Fibroblast of mammary gland (primary cell): ENCODE measurements at regions not wholly inside any gene's neighbourhood (a gene's known extent, or its start where the extent isn't known, plus 50 kb on each side); places are given as distances from the start of the nearest gene placed in this dataset.
"Not testable (repeated sequence)": the region's sequence is repeated elsewhere in the genome, so short reads cannot be mapped to it uniquely, and the experiment has no call there.

Source experiments
- DNase-seq: peaks from one replicate; pipeline ENCODE4 v3.0.0-alpha.2; 2010; ENCODE audit warnings: low read depth
- H3K4me3 ChIP-seq: 2 replicates; pipeline ENCODE4 v1.5.1; 2011; ENCODE audit warnings: low read depth, mild to moderate bottlenecking, low read length, moderate library complexity; ENCODE audit not compliant: control insufficient read depth
- CTCF ChIP-seq: conservative IDR thresholded peaks from 2 replicates; pipeline ENCODE4 v1.5.1; 2011; ENCODE audit warnings: low read depth, low read length, inconsistent platforms; ENCODE audit not compliant: control insufficient read depth, insufficient read depth

GRCh38 chr20:30502670-30503069 lies 754.8 kb upstream of the DEFB115 start:
- TF ChIP-seq CTCF, result no peak
- DNase-seq, result no peak
- no peak overlapping the region for H3K4me3 ChIP-seq

- DNase-seq, H3K4me3 ChIP-seq: not testable (repeated sequence)
Observed at GRCh38 chr20:30503204-30503603, 754.3 kb upstream of the DEFB115 start.

GRCh38 chr20:30503992-30504570 lies 753.4 kb upstream of the DEFB115 start:
- no peak overlapping the region for H3K4me3 ChIP-seq
- no peak for TF ChIP-seq CTCF
- DNase-seq, result no peak

- no peak overlapping the region for H3K4me3 ChIP-seq
- DNase-seq, result no peak
- no peak for TF ChIP-seq CTCF
Observed at GRCh38 chr20:30505566-30505965, 751.9 kb upstream of the DEFB115 start.

GRCh38 chr20:30506100-30506499 lies 751.4 kb upstream of the DEFB115 start:
- TF ChIP-seq CTCF, result no peak
- no peak for DNase-seq

GRCh38 chr20:30508382-30508781 lies 749.1 kb upstream of the DEFB115 start:
- not testable (repeated sequence) for H3K4me3 ChIP-seq

More at GRCh38 chr20:30506100-30506499, 751.4 kb upstream of the DEFB115 start:
- H3K4me3 ChIP-seq, result no peak overlapping the region

DNA sequence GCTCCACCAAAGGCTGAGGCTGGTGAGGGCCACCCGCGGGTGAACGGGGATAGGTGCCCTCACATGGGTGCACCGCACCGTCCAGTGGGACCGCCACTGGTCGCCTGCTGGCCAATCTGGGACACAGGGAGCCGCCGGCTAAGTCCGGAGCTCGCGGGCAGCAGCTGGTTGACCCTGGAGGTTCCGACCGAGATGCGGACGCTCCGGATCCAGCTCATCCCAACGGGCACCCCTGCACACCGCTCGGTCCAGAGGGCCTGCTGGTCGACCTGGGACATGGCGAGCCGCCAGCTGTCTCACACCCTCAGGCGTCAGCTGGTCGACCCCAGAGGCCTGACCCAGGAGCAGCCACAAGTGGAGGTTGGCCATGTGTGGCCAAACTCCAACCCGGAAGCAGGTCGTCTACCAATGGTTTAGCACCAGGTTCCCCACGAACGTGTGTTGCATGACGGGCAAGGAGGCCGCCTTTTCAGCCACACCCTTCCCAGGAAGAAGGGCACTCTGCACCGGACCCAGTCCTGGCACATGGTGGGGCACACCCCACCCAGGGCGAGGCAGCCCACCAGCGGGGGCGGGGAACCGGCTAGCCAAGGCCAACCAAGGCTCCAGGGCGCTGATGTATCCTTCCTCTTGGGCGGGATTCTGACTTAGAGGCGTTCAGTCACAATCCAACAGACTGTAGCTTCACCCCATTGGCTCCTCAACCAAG lies 746.0 kb upstream of the DEFB115 start:
- no peak overlapping the region for H3K4me3 ChIP-seq
- no peak for TF ChIP-seq CTCF
- DNase-seq, result no peak

More at GRCh38 chr20:30508382-30508781, 749.1 kb upstream of the DEFB115 start:
- DNase-seq, result not testable (repeated sequence)

DNA sequence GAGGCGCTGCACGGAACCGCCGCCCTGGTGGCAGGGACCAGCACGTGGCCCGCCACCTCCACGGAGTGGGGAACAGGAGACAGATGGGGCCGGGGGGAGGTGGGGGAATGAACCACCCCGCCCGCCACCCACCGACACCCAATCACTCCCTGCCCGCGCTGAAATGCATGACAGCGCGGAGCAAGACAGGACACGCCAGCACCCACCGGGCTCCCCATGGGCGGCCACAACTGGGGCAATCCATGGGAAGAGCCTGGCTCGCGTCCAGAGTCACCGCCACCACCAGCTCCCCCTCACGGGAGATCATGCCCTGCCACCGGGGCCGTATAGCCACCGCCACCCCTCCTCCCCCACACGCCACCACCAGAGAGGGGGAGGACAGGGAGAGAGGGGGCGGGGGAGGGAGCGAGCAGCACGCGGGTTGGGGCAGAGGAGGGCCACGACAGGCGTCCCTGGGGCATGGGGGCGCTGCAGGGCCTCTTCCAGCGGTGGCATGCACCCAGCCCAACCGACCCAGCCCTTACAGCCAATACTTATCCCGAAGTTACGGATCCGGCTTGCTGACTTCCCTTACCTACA lies 744.3 kb upstream of the DEFB115 start:
- no peak overlapping the region for H3K4me3 ChIP-seq
- TF ChIP-seq CTCF, result no peak
- no peak for DNase-seq

DNA sequence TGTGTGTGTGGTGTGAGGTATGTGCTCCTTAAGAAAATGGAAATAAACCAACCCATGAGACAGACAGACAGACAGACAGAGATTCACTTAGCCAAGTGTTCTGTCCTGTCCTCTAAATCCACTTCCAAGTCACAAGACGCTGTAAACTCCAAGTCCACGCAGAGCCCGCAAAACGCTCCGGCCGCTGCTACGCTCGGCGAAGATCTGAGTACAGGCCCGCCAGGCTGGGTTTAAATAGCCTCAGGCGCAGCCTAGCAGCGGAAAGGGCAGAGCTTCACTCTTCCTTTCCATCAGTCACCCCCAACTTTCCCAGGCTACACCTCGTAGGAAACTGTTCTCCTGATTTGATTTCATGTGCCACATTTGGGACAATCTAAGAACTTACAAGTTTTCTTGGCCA lies 741.5 kb upstream of the DEFB115 start:
- not testable (repeated sequence) for H3K4me3 ChIP-seq, DNase-seq

DNA sequence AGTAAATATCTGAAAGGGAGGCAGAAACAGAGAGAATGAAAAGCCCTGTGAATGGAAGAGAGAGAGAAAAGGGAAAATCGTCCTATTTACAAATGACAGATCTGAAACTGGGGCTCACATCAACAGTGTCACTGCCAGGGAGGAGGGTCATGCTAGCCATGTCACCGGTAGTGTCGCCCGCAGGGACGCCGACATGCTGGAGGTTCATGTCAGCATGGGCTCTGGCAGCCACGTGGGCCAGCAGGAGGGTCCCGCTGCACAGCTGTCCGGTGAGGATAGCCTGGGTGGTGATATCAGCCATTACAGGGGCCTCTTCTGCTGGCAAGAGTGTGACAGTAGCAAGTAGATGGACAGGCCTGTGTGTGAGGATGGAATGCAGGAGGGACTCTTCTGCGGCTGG lies 738.6 kb upstream of the DEFB115 start:
- not testable (repeated sequence) for H3K4me3 ChIP-seq, DNase-seq

DNA sequence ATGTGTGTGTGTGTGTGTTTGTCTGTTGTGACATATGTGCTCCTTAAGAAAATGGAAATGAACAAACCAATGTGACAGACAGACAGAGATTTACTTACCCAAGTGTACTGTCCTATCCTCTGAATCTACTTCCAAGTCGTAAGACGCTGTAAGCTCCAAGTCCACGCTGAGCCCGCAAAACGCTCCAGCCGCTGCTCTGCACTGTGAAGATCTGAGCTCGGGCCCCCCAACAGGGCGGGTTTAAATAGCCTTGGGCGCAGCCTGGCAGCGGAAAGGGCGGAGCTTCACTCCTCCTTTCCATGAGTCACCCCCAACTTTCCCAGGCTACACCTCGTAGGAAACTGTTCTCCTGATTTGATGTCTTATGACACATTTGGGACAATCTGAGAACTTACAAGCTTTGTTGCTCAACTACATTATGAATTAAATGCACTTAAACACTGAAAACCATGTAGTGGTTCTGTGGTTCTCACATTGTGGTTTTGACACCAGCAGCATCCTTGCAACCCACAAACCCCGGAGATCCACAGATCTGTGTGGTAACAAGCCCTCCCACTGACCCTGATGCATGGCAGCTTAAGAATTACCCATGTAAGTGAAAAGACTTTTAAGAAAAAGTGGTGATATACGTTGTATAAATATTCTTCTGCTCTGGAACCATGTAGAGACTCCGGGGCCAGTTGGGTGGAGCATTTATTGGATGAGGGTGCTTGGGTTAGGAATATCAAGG lies 735.6 kb upstream of the DEFB115 start:
- DNase-seq, H3K4me3 ChIP-seq: not testable (repeated sequence)
